Fibroblast of peridontal ligament (primary cell): ENCODE measurements at regions not wholly inside any gene's neighbourhood (a gene's known extent, or its start where the extent isn't known, plus 50 kb on each side); places are given as distances from the start of the nearest gene placed in this dataset.
"Not testable (repeated sequence)": the region's sequence is repeated elsewhere in the genome, so short reads cannot be mapped to it uniquely, and the experiment has no call there.

ENCODE experiments used
- DNase-seq: peaks from one replicate; pipeline ENCODE4 v3.0.0-alpha.2; 2010; ENCODE audit errors: extremely low read depth

GRCh38 chr9:85792057-85792456 lies 50.3 kb upstream of the AGTPBP1 start:
- DNase-seq, result not testable (repeated sequence)

GRCh38 chr9:85802978-85803695 lies 61.4 kb upstream of the AGTPBP1 start:
- not testable (repeated sequence) for DNase-seq

- DNase-seq, result not testable (repeated sequence)
Measured at GRCh38 chr9:85804847-85805133, 63.0 kb upstream of the AGTPBP1 start.

DNA sequence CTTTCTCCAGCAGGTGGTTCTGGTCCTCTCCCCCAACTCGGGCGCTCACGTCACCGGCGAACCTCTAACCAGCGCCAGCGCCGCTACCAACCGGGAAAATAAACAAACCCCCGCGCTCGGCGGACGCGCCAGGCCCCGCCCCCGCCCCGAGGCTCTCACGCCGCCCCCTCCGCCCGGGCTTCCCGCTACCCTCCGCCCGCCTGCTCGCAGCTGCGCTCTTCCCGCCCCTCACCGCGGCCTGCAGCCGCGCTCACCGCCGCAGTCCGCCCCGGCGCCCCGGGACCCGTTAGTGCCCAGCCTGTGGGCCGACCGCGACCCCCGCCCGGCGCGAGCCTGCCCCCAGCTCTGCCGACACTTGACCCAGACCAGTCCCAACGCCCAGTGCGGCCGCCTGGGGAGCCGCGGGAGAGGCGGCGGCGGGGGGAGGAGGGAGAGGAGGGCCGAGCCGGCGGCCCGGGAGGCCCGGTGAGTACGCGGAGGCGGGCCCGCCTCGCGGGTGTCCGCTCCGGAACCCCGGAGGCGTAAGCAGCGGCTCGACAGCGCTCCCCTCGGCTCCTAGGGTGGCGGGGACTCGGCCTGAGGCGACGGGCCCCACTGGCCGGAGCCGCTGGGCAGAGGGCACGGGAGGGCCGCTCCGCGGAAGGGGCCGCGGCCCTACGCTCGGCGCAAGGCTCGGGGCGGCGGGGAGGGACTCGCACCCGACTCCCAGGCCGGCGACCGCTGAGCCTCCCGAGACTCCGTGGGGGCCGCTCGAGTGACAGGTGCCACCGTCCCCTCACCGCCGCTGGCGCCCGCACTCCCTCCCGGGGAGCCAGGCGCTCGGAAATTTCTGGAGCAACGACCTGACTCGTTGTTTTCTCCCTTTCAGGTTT lies 63.6 kb upstream of the AGTPBP1 start:
- peak; percentile 49 for DNase-seq

DNA sequence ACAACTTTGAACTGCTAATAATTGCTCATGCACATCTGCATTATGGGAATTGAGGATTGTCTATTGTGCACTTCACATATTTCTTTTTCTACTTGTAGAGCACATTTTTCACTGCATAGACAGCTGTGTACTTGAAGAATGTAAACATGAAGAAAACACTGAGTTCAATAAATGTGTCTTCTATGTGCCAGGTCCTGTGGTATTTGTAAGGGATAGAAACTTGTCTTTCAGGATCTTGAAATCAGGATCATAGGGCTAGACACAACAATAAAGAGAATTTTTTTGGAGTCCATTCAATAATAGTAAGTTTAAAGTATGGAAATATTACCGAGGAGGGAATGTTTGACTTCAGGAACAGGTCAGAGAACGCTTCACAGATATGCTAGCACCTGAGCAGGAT lies 66.6 kb upstream of the AGTPBP1 start:
- DNase-seq, result not testable (repeated sequence)

GRCh38 chr9:85813388-85813787 lies 71.6 kb upstream of the AGTPBP1 start:
- DNase-seq, result not testable (repeated sequence)

- not testable (repeated sequence) for DNase-seq
Measured at GRCh38 chr9:85814800-85815199, 73.0 kb upstream of the AGTPBP1 start.

GRCh38 chr9:85818971-85819370 lies 77.2 kb upstream of the AGTPBP1 start:
- DNase-seq, result peak; percentile 51

GRCh38 chr9:85820598-85820997 lies 78.8 kb upstream of the AGTPBP1 start:
- DNase-seq, result not testable (repeated sequence)

- DNase-seq, result peak; percentile 8
Measured at GRCh38 chr9:85824949-85825348, 83.2 kb upstream of the AGTPBP1 start.

- not testable (repeated sequence) for DNase-seq
Measured at GRCh38 chr9:85834591-85834990, 92.8 kb upstream of the AGTPBP1 start.

- not testable (repeated sequence) for DNase-seq
Measured at GRCh38 chr9:85843949-85844348, 97.0 kb upstream of the NAA35 start.

DNA sequence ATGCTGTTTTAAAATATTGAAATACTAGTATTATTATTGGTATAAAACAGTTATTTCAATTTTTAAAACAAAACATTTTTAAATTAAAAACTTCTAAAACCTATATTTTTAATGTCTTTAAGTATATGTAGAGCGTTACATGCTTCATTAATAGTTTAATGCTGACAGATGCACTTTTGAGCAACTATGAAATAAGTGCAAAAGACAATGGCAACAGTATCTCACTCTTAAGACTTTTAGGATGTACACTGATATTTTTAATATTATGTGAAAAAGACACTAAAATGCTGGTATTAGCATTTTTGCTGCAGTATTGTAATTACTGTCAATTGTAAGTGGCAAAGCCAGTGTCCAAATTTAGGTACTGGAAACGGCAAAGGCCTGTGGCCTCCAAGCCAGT lies 93.2 kb upstream of the NAA35 start:
- not testable (repeated sequence) for DNase-seq

GRCh38 chr9:85858056-85858750 lies 82.7 kb upstream of the NAA35 start:
- no peak for DNase-seq

GRCh38 chr9:85859765-85860164 lies 81.2 kb upstream of the NAA35 start:
- DNase-seq, result no peak

DNA sequence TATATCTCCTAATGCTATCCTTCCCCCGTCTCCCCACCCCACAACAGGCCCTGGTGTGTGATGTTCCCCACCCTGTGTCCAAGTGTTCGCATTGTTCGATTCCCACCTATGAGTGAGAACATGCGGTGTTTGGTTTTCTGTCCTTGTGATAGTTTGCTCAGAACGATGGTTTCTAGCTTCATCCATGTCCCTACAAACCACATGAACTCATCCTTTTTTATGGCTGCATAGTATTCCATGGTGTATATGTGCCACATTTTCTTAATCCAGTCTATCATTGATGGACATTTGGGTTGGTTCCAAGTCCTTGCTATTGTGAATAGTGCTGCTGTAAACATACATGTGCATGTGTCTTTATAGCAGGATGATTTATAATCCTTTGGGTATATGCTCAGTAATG lies 79.1 kb upstream of the NAA35 start:
- not testable (repeated sequence) for DNase-seq

GRCh38 chr9:85863875-85864274 lies 77.1 kb upstream of the NAA35 start:
- no peak for DNase-seq

GRCh38 chr9:85871008-85871407 lies 69.9 kb upstream of the NAA35 start:
- no peak for DNase-seq

GRCh38 chr9:85871683-85872082 lies 69.3 kb upstream of the NAA35 start:
- not testable (repeated sequence) for DNase-seq

DNA sequence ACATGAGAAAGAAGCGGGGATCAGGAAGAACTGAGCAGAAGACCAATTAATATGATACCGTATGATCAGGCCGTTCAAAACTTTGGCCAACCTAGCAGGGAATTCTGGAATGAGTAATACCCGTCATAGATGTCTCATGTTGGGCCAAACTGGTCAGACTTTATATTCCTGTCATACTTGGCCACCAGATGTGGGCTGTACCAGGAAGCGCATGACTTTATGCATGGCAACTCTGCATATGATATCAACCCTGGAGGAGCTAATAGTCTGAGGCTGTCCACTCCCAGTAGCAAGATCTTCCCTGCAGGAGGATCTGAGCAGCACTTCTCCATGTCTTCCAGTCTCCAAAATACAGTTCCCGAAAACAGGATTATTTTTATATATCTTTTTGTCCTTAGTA lies 68.5 kb upstream of the NAA35 start:
- no peak for DNase-seq

GRCh38 chr9:85876628-85877027 lies 64.3 kb upstream of the NAA35 start:
- DNase-seq, result no peak

DNA sequence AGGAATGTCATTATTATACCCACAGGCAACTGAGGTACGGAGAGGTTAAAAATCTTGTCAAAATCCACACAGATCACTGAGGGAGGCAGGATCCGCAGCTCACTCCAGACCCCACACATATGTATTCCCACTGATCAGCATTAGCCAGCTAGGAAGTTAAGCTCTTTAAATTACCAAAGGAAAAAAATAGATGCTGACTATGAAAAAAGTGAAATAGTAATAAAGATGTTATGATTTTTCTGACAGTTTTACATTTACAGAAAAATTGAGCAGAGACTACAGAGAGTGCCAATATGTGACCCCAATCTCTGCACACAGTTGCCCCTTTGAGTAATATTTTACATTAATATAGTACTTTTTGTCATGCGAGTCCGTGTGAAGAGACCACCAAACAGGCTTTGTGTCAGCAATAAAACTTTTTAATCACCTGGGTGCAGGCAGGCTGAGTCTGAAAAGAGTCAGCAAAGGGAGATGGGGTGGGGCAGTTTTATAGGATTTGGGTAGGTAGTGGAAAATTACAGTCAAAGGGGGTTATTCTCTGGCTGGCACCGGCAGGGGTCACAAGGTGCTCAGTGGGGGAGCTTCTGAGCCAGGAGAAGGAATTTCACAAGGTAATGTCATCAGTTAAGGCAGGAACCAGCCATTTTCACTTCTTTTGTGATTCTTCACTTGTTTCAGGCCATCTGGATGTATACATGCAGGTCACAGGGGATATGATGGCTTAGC lies 61.9 kb upstream of the NAA35 start:
- DNase-seq, result not testable (repeated sequence)
